CD14-positive monocyte (primary cell): ENCODE measurements at regions not wholly inside any gene's neighbourhood (a gene's known extent, or its start where the extent isn't known, plus 50 kb on each side); places are given as distances from the start of the nearest gene placed in this dataset.

Experiments used
- DNase-seq, 3 donors: peaks; one replicate each; pipeline ENCODE4 v3.0.0-alpha.2; 2011 to 2022
- H2AFZ ChIP-seq: 2 replicates; pipeline ENCODE4 v1.6.0; 2012; ENCODE audit warnings: mild to moderate bottlenecking, low read depth, low read length, inconsistent platforms; ENCODE audit not compliant: insufficient read depth, poor library complexity, severe bottlenecking
- H3K27ac ChIP-seq, 2 donors: 1 replicate in 1 of 2; 2 replicates in 1 of 2; pipeline ENCODE4 v1.5.1; 2012 to 2013; ENCODE audit warnings: low read length in 2 of 2, control low read depth in 1 of 2, inconsistent platforms in 1 of 2, low read depth in 1 of 2, mild to moderate bottlenecking in 1 of 2
- H3K27me3 ChIP-seq, 2 donors: one replicate each; pipeline versions ENCODE4 v1.6.0 to v1.6.1; 2011 to 2013; ENCODE audit warnings: low read length in 2 of 2; ENCODE audit not compliant: control insufficient read depth in 2 of 2, insufficient read depth in 2 of 2
- H3K36me3 ChIP-seq, 2 donors: replicated peaks in 1 of 2; 1 replicate in 1 of 2; 2 replicates in 1 of 2; pipeline versions ENCODE4 v1.5.1 to v1.6.1; 2012 to 2013; ENCODE audit warnings: low read length in 2 of 2, control low read depth in 1 of 2, inconsistent platforms in 1 of 2, mild to moderate bottlenecking in 1 of 2; ENCODE audit not compliant: insufficient read depth in 2 of 2, control insufficient read depth in 1 of 2
- H3K4me1 ChIP-seq, 2 donors: 1 replicate in 1 of 2; 2 replicates in 1 of 2; pipeline versions ENCODE4 v1.5.1 to v1.6.1; 2012 to 2013; ENCODE audit warnings: low read length in 2 of 2, control low read depth in 1 of 2, inconsistent platforms in 1 of 2, mild to moderate bottlenecking in 1 of 2, moderate library complexity in 1 of 2; ENCODE audit not compliant: insufficient read depth in 2 of 2, control insufficient read depth in 1 of 2
- H3K4me2 ChIP-seq: replicated peaks from 2 replicates; pipeline ENCODE3; 2012; ENCODE audit warnings: low read length, moderate library complexity, mild to moderate bottlenecking; ENCODE audit not compliant: poor library complexity, severe bottlenecking; ENCODE audit errors: extremely low read depth
- H3K4me3 ChIP-seq, 3 experiments: fragments of 200-600 bp in 1 of 3; sonication (generic) in 1 of 3; replicated peaks in 1 of 3; 1 replicate in 2 of 3; 2 replicates in 1 of 3; pipeline ENCODE4 v1.5.1; 2011 to 2013; ENCODE audit warnings: low read length in 3 of 3, mild to moderate bottlenecking in 3 of 3, control low read depth in 2 of 3, low read depth in 2 of 3, inconsistent platforms in 1 of 3, moderate library complexity in 1 of 3
- H3K79me2 ChIP-seq: 2 replicates; pipeline ENCODE4 v1.6.0; 2012; ENCODE audit warnings: mild to moderate bottlenecking, control low read depth, inconsistent platforms, low read length, moderate library complexity; ENCODE audit not compliant: insufficient read depth
- H3K9ac ChIP-seq: 2 replicates; pipeline ENCODE4 v1.6.0; 2017; ENCODE audit warnings: low read length, mild to moderate bottlenecking; ENCODE audit not compliant: insufficient read depth, poor library complexity, severe bottlenecking
- H3K9me3 ChIP-seq, 2 donors: replicated peaks in 1 of 2; 1 replicate in 1 of 2; 2 replicates in 1 of 2; pipeline versions ENCODE4 v1.5.1 to v1.6.1; 2012 to 2013; ENCODE audit warnings: low read length in 2 of 2, control low read depth in 1 of 2; ENCODE audit not compliant: control insufficient read depth in 1 of 2, insufficient read depth in 1 of 2
- H4K20me1 ChIP-seq: 2 replicates; pipeline ENCODE4 v1.6.0; 2012; ENCODE audit warnings: mild to moderate bottlenecking, low read length, control low read depth, moderate library complexity; ENCODE audit not compliant: insufficient read depth
- H3K27ac Mint-ChIP-seq, 7 donors: one replicate each; pipeline ENCODE4 v1.8.0; 2020; ENCODE audit warnings: mild to moderate bottlenecking in 7 of 7, mixed read lengths in 7 of 7, moderate library complexity in 6 of 7, inconsistent platforms in 2 of 7
- H3K27me3 Mint-ChIP-seq, 3 donors: one replicate each; pipeline ENCODE4 v1.8.0; 2021 to 2022; ENCODE audit warnings: low read depth in 3 of 3, mild to moderate bottlenecking in 3 of 3, mixed read lengths in 3 of 3, moderate library complexity in 3 of 3, inconsistent platforms in 1 of 3
- H3K36me3 Mint-ChIP-seq, 2 donors: one replicate each; pipeline ENCODE4 v1.8.0; 2020; ENCODE audit warnings: mixed read lengths in 2 of 2, inconsistent platforms in 1 of 2, mild to moderate bottlenecking in 1 of 2
- H3K4me1 Mint-ChIP-seq: one replicate; pipeline ENCODE4 v1.8.0; 2020; ENCODE audit warnings: mild to moderate bottlenecking, mixed read lengths
- H3K4me3 Mint-ChIP-seq, 2 donors: one replicate each; pipeline ENCODE4 v1.8.0; 2020; ENCODE audit warnings: mild to moderate bottlenecking in 2 of 2, mixed read lengths in 2 of 2, moderate library complexity in 1 of 2
- H3K9me3 Mint-ChIP-seq, 7 donors: one replicate each; pipeline ENCODE4 v1.8.0; 2020 to 2022; ENCODE audit warnings: mixed read lengths in 7 of 7, mild to moderate bottlenecking in 6 of 7, moderate library complexity in 6 of 7, inconsistent platforms in 2 of 7
- WGBS: methylation state at CpG from one replicate; pipeline ENCODE4 v1.1.5; 2013; ENCODE audit warnings: missing lambda C conversion rate; ENCODE audit not compliant: insufficient coverage; 5-methylcytosine and 5-hydroxymethylcytosine counted together
- intact Hi-C, 2 donors: fragments of 100-400 bp; cut with micrococcal nuclease; formaldehyde crosslinking; loops; one replicate each; pipeline versions ENCODE4 v1.15.0 to v1.15.1; 2023
- TF ChIP-seq, protein P1 (sequence below): fragments of 200-600 bp; IDR thresholded peaks from one replicate; pipeline ENCODE4 v1.8.0; 2022; ENCODE audit warnings: antibody characterized with exemption, mild to moderate bottlenecking

DNA sequence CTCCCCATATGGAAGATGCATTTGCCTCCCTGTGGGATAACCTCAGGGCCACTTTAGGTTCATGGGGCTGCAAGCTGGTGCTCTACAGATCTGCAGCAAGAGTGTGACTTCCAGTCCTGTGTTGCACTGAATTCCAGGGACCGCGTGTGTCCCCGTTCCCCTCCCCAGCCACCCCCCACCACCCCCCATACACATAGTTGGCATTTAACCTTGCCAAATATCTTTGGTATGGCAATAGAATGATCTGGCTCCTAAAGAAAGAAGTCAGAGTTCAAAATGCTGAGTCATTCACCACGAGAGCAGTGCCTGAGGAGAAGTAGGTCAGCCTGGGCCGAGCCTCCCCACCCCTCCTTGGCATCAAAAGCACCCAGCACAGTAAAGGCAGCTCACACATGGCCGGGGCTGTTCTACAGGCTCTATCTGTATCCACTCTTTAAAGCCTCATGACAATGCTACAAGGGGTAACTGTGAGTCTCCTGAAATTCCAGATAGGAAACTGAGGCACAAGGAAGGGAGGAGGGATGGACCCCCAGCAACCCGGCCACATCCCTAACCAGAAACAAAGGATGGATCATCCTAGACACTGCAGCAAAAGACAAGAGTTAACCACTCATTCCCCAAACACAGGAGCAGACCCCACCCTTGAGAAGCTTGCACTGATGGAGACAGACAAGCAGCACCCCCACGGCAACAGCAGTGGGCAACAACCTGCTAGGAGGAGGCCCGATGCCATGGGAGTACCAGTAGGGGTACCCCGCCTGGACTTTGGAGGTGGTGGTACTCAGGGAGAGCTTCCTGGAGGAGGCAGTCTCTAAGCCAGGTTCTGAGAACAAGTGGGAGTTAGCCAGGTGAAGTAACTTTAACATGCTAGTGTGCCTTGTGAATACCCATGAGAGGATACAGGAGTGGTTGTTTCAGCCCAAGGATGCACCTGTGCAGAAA, 70.3 kb upstream of the NANOS1 start:
- Mint-ChIP-seq H3K9me3 (peaks cover 0 to 14% (median 0%) of the 10 kb centered on the region in 7 donors), H3K4me3 (no peak overlapping the region), H3K36me3 (no peaks in the 10 kb centered on the region), H3K27ac (no peak overlapping the region), H3K4me1 (peaks cover 10% of the 10 kb centered on the region), H3K27me3 (peaks cover 2 to 8% (median 5%) of the 10 kb centered on the region in 3 donors)
- Histone ChIP-seq H3K4me2 (no peak overlapping the region), H4K20me1 (no peaks in the 10 kb centered on the region), H3K4me3 (no peak overlapping the region), H3K9me3 (no peaks in the 10 kb centered on the region), H3K9ac (no peak overlapping the region), H3K36me3 (no peaks in the 10 kb centered on the region), H2AFZ (no peak overlapping the region), H3K27me3 (no peaks in the 10 kb centered on the region), H3K27ac (no peak overlapping the region), H3K4me1 (peaks cover 0 to 5% of the 10 kb centered on the region in 2 donors), H3K79me2 (no peaks in the 10 kb centered on the region)
- 64% methylated on average over 3 of the region's 10 CpGs for WGBS
- TF ChIP-seq, protein P1, sequence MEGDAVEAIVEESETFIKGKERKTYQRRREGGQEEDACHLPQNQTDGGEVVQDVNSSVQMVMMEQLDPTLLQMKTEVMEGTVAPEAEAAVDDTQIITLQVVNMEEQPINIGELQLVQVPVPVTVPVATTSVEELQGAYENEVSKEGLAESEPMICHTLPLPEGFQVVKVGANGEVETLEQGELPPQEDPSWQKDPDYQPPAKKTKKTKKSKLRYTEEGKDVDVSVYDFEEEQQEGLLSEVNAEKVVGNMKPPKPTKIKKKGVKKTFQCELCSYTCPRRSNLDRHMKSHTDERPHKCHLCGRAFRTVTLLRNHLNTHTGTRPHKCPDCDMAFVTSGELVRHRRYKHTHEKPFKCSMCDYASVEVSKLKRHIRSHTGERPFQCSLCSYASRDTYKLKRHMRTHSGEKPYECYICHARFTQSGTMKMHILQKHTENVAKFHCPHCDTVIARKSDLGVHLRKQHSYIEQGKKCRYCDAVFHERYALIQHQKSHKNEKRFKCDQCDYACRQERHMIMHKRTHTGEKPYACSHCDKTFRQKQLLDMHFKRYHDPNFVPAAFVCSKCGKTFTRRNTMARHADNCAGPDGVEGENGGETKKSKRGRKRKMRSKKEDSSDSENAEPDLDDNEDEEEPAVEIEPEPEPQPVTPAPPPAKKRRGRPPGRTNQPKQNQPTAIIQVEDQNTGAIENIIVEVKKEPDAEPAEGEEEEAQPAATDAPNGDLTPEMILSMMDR = no peak
- DNase-seq = peak; percentile 23 to 41 (median 36)
- intact Hi-C loops = no loop called here

DNA sequence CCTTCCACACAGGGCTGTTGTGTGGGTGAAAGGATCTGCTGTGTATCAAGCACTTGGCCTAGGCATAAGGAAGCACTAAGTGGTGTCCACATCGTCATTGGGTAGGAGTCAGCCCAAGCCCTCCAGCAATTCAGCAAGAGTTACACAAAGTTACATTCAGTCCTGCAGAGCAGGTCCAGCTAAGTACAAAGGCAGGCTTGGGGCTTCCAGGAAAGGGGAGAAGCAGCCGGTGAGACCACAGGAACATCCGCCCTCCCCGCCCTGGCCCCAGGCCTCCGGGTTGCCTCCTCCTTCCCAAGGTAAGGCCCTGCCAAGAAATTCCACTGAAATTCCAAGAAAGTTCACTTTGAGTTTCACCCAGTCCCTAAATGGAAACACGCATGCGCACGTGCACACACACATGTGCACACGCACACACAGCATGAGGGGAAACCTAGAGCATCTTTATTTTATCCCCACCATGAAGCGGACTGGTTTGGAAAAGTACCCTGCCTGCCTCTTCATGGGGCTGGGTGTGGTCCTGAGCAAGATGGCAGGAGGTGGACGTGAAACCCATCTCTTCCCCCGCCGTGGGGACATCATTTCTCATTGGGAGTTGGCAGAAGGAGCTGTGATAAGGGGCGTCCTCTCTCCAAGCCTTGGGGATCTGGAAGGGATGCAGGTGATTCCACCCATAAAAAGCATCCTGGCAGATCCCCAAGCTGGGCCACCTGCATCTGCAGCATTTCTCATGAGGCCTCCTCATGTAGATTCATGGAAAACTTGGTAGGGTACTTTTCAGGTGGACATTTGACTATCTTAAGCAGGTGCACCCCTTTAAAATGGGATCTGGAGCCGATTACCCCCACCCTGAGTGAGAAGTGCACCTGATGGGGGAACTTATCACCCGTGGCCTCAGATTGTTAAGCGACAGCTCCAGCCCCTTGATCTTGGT, 69.1 kb upstream of the NANOS1 start:
- no peaks in the 10 kb centered on the region for H4K20me1 ChIP-seq
- 96% methylated on average over 9 of the region's 17 CpGs for WGBS
- peaks cover 0 to 5% of the 10 kb centered on the region in 2 donors for H3K4me1 ChIP-seq
- no peaks in the 10 kb centered on the region for H3K27me3 ChIP-seq
- no peaks in the 10 kb centered on the region for H3K9me3 ChIP-seq
- H3K36me3 ChIP-seq = no peaks in the 10 kb centered on the region
- TF ChIP-seq, protein P1 = no peak
- Mint-ChIP-seq H3K36me3 (no peaks in the 10 kb centered on the region), H3K4me1 (peaks cover 10% of the 10 kb centered on the region), H3K27me3 (peaks cover 2 to 4% (median 4%) of the 10 kb centered on the region in 3 donors), H3K27ac (no peak overlapping the region), H3K9me3 (peaks cover 0 to 14% (median 0%) of the 10 kb centered on the region in 7 donors), H3K4me3 (no peak overlapping the region)
- intact Hi-C loops = no loop called here
- no peak overlapping the region for H2AFZ ChIP-seq
- no peak overlapping the region for H3K27ac ChIP-seq
- no peaks in the 10 kb centered on the region for H3K79me2 ChIP-seq
- H3K4me3 ChIP-seq = no peak overlapping the region
- no peak overlapping the region for H3K9ac ChIP-seq
- no peak for DNase-seq
- H3K4me2 ChIP-seq = no peak overlapping the region
